ENCODE measurements at regions not wholly inside any gene's neighbourhood (a gene's known extent, or its start where the extent isn't known, plus 50 kb on each side); places are given as distances from the start of the nearest gene placed in this dataset.
"Not testable (repeated sequence)": the region's sequence is repeated elsewhere in the genome, so short reads cannot be mapped to it uniquely, and the experiment has no call there.

GRCh38 chr6:163708466-163708865, 293.9 kb downstream of the QKI start:
- ChIA-PET CTCF (no interaction called here), POLR2A (no interaction called here)
- intact Hi-C loops (cut with DNase I, micrococcal nuclease): no loop called here
- Mint-ChIP-seq H3K27me3 (peaks cover 5% of the 10 kb centered on the region), H3K9me3 (ENCODE audit: low read depth) (no peaks in the 10 kb centered on the region), H3K27ac (no peak overlapping the region), H3K4me1 (no peaks in the 10 kb centered on the region), H3K4me3 (no peak overlapping the region), H3K36me3 (ENCODE audit: low read depth) (no peaks in the 10 kb centered on the region)
- no peak for ATAC-seq
- DNase-seq: no peak

- Mint-ChIP-seq H3K36me3 (ENCODE audit: low read depth) (no peaks in the 10 kb centered on the region), H3K9me3 (ENCODE audit: low read depth) (no peaks in the 10 kb centered on the region), H3K4me3 (no peak overlapping the region), H3K4me1 (no peaks in the 10 kb centered on the region), H3K27ac (no peak overlapping the region), H3K27me3 (peaks cover 5% of the 10 kb centered on the region)
- no peak for DNase-seq
- ChIA-PET POLR2A (no interaction called here), CTCF (no interaction called here)
- ATAC-seq: no peak
- intact Hi-C loops (cut with DNase I, micrococcal nuclease): no loop called here
Observed at GRCh38 chr6:163707387-163708355, 293.2 kb downstream of the QKI start.

GRCh38 chr6:163706500-163707087, 292.1 kb downstream of the QKI start:
- intact Hi-C loops (cut with DNase I, micrococcal nuclease): no loop called here
- Mint-ChIP-seq H3K27ac (no peak overlapping the region), H3K27me3 (peaks cover 9% of the 10 kb centered on the region), H3K9me3 (ENCODE audit: low read depth) (no peaks in the 10 kb centered on the region), H3K36me3 (ENCODE audit: low read depth) (no peaks in the 10 kb centered on the region), H3K4me1 (no peaks in the 10 kb centered on the region), H3K4me3 (no peak overlapping the region)
- ChIA-PET CTCF (no interaction called here), POLR2A (no interaction called here)
- ATAC-seq (no peak), DNase-seq (no peak)

GRCh38 chr6:163705923-163706322, 291.4 kb downstream of the QKI start:
- intact Hi-C loops (cut with DNase I, micrococcal nuclease): no loop called here
- ChIA-PET CTCF (no interaction called here), POLR2A (no interaction called here)
- H3K9me3 Mint-ChIP-seq (ENCODE audit: low read depth): no peaks in the 10 kb centered on the region
- H3K4me3 Mint-ChIP-seq: no peak overlapping the region
- H3K27ac Mint-ChIP-seq: no peak overlapping the region
- ATAC-seq (no peak), DNase-seq (no peak)
- H3K36me3 Mint-ChIP-seq (ENCODE audit: low read depth): no peaks in the 10 kb centered on the region
- H3K27me3 Mint-ChIP-seq: peaks cover 9% of the 10 kb centered on the region
- H3K4me1 Mint-ChIP-seq: no peaks in the 10 kb centered on the region

GRCh38 chr6:163702736-163703135, 288.2 kb downstream of the QKI start:
- POLR2A ChIA-PET: no interaction called here
- Mint-ChIP-seq H3K27ac (no peak overlapping the region), H3K4me3 (no peak overlapping the region), H3K9me3 (ENCODE audit: low read depth) (no peaks in the 10 kb centered on the region), H3K27me3 (peaks cover 12% of the 10 kb centered on the region), H3K4me1 (no peaks in the 10 kb centered on the region), H3K36me3 (ENCODE audit: low read depth) (no peaks in the 10 kb centered on the region)
- CTCF ChIA-PET: no interaction called here
- no peak for ATAC-seq
- intact Hi-C loops (cut with DNase I, micrococcal nuclease): no loop called here
- no peak for DNase-seq

- Mint-ChIP-seq H3K4me1 (no peaks in the 10 kb centered on the region), H3K27ac (no peak overlapping the region), H3K4me3 (no peak overlapping the region), H3K27me3 (peaks cover 11% of the 10 kb centered on the region), H3K9me3 (ENCODE audit: low read depth) (no peaks in the 10 kb centered on the region), H3K36me3 (ENCODE audit: low read depth) (no peaks in the 10 kb centered on the region)
- CTCF ChIA-PET: no interaction called here
- intact Hi-C loops (cut with DNase I, micrococcal nuclease): no loop called here
- DNase-seq (no peak), ATAC-seq (no peak)
- POLR2A ChIA-PET: no interaction called here
Observed at GRCh38 chr6:163701762-163702161, 287.2 kb downstream of the QKI start.

- POLR2A ChIA-PET: no interaction called here
- CTCF ChIA-PET: no interaction called here
- intact Hi-C loops (cut with DNase I, micrococcal nuclease): no loop called here
- ATAC-seq (no peak), DNase-seq (no peak)
- H3K9me3 Mint-ChIP-seq (ENCODE audit: low read depth): no peaks in the 10 kb centered on the region
- H3K27me3 Mint-ChIP-seq: peaks cover 17% of the 10 kb centered on the region
- no peak overlapping the region for H3K27ac Mint-ChIP-seq
- no peak overlapping the region for H3K4me3 Mint-ChIP-seq
- H3K4me1 Mint-ChIP-seq: no peaks in the 10 kb centered on the region
- H3K36me3 Mint-ChIP-seq (ENCODE audit: low read depth): no peaks in the 10 kb centered on the region
Observed at GRCh38 chr6:163698086-163698485, 283.6 kb downstream of the QKI start.

- H3K4me3 Mint-ChIP-seq; H3K4me1 Mint-ChIP-seq; DNase-seq; POLR2A ChIA-PET; H3K9me3 Mint-ChIP-seq (ENCODE audit: low read depth); H3K27ac Mint-ChIP-seq; CTCF ChIA-PET; ATAC-seq; H3K36me3 Mint-ChIP-seq (ENCODE audit: low read depth); intact Hi-C loops (cut with DNase I, micrococcal nuclease): not testable (repeated sequence)
- H3K27me3 Mint-ChIP-seq: peaks cover 13% of the 10 kb centered on the region
Observed at GRCh38 chr6:163696311-163696710, 281.8 kb downstream of the QKI start.

GRCh38 chr6:163695414-163695864, 280.9 kb downstream of the QKI start:
- H3K27me3 Mint-ChIP-seq: peaks cover 15% of the 10 kb centered on the region
- H3K4me3 Mint-ChIP-seq: no peak overlapping the region
- H3K9me3 Mint-ChIP-seq (ENCODE audit: low read depth): no peaks in the 10 kb centered on the region
- POLR2A ChIA-PET: no interaction called here
- DNase-seq (no peak), ATAC-seq (no peak)
- H3K27ac Mint-ChIP-seq: no peak overlapping the region
- H3K36me3 Mint-ChIP-seq (ENCODE audit: low read depth): no peaks in the 10 kb centered on the region
- intact Hi-C loops (cut with DNase I, micrococcal nuclease): no loop called here
- CTCF ChIA-PET: no interaction called here
- H3K4me1 Mint-ChIP-seq: no peaks in the 10 kb centered on the region

GRCh38 chr6:163694988-163695398, 280.5 kb downstream of the QKI start:
- H3K9me3 Mint-ChIP-seq (ENCODE audit: low read depth): no peaks in the 10 kb centered on the region
- CTCF ChIA-PET: no interaction called here
- H3K36me3 Mint-ChIP-seq (ENCODE audit: low read depth): no peaks in the 10 kb centered on the region
- peaks cover 16% of the 10 kb centered on the region for H3K27me3 Mint-ChIP-seq
- intact Hi-C loops (cut with DNase I, micrococcal nuclease): no loop called here
- ATAC-seq (no peak), DNase-seq (no peak)
- POLR2A ChIA-PET: no interaction called here
- no peak overlapping the region for H3K27ac Mint-ChIP-seq
- no peaks in the 10 kb centered on the region for H3K4me1 Mint-ChIP-seq
- H3K4me3 Mint-ChIP-seq: no peak overlapping the region

- intact Hi-C loops (cut with DNase I, micrococcal nuclease): no loop called here
- H3K9me3 Mint-ChIP-seq (ENCODE audit: low read depth): no peaks in the 10 kb centered on the region
- no peak for DNase-seq
- ChIA-PET POLR2A (no interaction called here), CTCF (no interaction called here)
- no peak for ATAC-seq
- H3K27me3 Mint-ChIP-seq: peaks cover 15% of the 10 kb centered on the region
- H3K4me1 Mint-ChIP-seq: no peaks in the 10 kb centered on the region
- H3K4me3 Mint-ChIP-seq: no peak overlapping the region
- H3K36me3 Mint-ChIP-seq (ENCODE audit: low read depth): no peaks in the 10 kb centered on the region
- no peak overlapping the region for H3K27ac Mint-ChIP-seq
Observed at GRCh38 chr6:163694072-163694471, 279.6 kb downstream of the QKI start.

- DNase-seq (no peak), ATAC-seq (no peak)
- CTCF ChIA-PET: no interaction called here
- no peak overlapping the region for H3K4me3 Mint-ChIP-seq
- intact Hi-C loops (cut with DNase I, micrococcal nuclease): no loop called here
- H3K9me3 Mint-ChIP-seq (ENCODE audit: low read depth): no peaks in the 10 kb centered on the region
- H3K27ac Mint-ChIP-seq: no peak overlapping the region
- no peaks in the 10 kb centered on the region for H3K36me3 Mint-ChIP-seq (ENCODE audit: low read depth)
- no peaks in the 10 kb centered on the region for H3K4me1 Mint-ChIP-seq
- POLR2A ChIA-PET: no interaction called here
- H3K27me3 Mint-ChIP-seq: peaks cover 14% of the 10 kb centered on the region
Observed at GRCh38 chr6:163691049-163691448, 276.5 kb downstream of the QKI start.

All from activated CD4-positive, alpha-beta T cell treated with anti-CD3 and anti-CD28 coated beads for 36 hours (primary cell).